Tibial artery (tissue), 4 donors: ENCODE measurements at regions not wholly inside any gene's neighbourhood (a gene's known extent, or its start where the extent isn't known, plus 50 kb on each side); places are given as distances from the start of the nearest gene placed in this dataset.

Experiments
- DNase-seq, 2 donors: peaks; one replicate each; pipeline ENCODE4 v3.0.0-alpha.2; 2019
- H3K27ac ChIP-seq, 2 donors: fragments of 200-600 bp; sonication (generic) in 1 of 2; 1 replicate in 1 of 2; 2 replicates in 1 of 2; pipeline ENCODE4 v1.5.1; 2018 to 2019; ENCODE audit warnings: mild to moderate bottlenecking in 1 of 2
- H3K27me3 ChIP-seq, 2 donors: fragments of 200-600 bp; sonication (generic) in 1 of 2; one replicate each; pipeline versions ENCODE4 v1.5.1 to v1.6.0; 2016 to 2019
- H3K36me3 ChIP-seq, 3 donors: fragments of 200-600 bp; sonication (generic) in 2 of 3; one replicate each; pipeline ENCODE4 v1.5.1; 2016 to 2019; ENCODE audit warnings: mild to moderate bottlenecking in 2 of 3
- H3K4me1 ChIP-seq, 4 donors: fragments of 200-600 bp; sonication (generic) in 2 of 4; 1 replicate in 3 of 4; 2 replicates in 1 of 4; pipeline ENCODE4 v1.5.1; 2016 to 2019
- H3K4me3 ChIP-seq, 2 donors: fragments of 200-600 bp; sonication (generic) in 1 of 2; 1 replicate in 1 of 2; 2 replicates in 1 of 2; pipeline ENCODE4 v1.5.1; 2018 to 2019; ENCODE audit warnings: mild to moderate bottlenecking in 2 of 2
- H3K9me3 ChIP-seq, 3 donors: fragments of 200-600 bp; sonication (generic) in 1 of 3; one replicate each; pipeline ENCODE4 v1.5.1; 2016 to 2019
- intact Hi-C: fragments of 100-400 bp; cut with DNase I; formaldehyde crosslinking; loops from one replicate; pipeline ENCODE4 v1.15.0; 2023; ENCODE audit warnings: low total_unique reads
- TF ChIP-seq, protein P1 (sequence below), 2 experiments: fragments of 200-600 bp in 1 of 2; fragments of 450-650 bp in 1 of 2; IDR thresholded peaks; one replicate each; pipeline ENCODE4 v1.5.1; 2017 to 2019; ENCODE audit warnings: antibody characterized with exemption in 2 of 2, mild to moderate bottlenecking in 1 of 2, moderate library complexity in 1 of 2

DNA sequence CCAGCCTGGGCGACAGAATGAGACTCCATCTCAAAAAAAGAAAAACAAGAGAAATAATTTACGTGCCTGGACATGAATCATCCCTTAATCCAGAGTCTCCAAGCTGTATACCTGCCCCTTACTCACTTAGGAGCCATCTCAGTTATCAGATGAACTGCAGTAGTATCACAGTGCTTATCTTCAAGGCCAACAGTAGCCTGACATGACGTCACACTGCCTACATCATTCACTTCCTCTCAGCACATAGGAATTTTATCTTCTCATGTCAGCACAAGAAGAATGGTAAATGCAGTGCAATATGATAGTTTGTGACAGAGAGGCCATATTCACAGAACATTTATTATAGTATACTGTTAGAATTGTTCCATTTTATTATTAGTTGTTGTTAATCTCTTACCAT is 216.6 kb downstream of the SS18 start:
- H3K9me3 ChIP-seq: peaks cover 0 to 6% (median 0%) of the 10 kb centered on the region in 3 donors
- TF ChIP-seq, protein P1, sequence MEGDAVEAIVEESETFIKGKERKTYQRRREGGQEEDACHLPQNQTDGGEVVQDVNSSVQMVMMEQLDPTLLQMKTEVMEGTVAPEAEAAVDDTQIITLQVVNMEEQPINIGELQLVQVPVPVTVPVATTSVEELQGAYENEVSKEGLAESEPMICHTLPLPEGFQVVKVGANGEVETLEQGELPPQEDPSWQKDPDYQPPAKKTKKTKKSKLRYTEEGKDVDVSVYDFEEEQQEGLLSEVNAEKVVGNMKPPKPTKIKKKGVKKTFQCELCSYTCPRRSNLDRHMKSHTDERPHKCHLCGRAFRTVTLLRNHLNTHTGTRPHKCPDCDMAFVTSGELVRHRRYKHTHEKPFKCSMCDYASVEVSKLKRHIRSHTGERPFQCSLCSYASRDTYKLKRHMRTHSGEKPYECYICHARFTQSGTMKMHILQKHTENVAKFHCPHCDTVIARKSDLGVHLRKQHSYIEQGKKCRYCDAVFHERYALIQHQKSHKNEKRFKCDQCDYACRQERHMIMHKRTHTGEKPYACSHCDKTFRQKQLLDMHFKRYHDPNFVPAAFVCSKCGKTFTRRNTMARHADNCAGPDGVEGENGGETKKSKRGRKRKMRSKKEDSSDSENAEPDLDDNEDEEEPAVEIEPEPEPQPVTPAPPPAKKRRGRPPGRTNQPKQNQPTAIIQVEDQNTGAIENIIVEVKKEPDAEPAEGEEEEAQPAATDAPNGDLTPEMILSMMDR (IDR thresholded peaks at IDR 0.05): no peak
- H3K4me3 ChIP-seq: no peak overlapping the region
- no peaks in the 10 kb centered on the region for H3K36me3 ChIP-seq
- no peak for DNase-seq
- no peaks in the 10 kb centered on the region for H3K27me3 ChIP-seq
- intact Hi-C loops: no loop called here
- no peak overlapping the region for H3K27ac ChIP-seq
- no peaks in the 10 kb centered on the region for H3K4me1 ChIP-seq

DNA sequence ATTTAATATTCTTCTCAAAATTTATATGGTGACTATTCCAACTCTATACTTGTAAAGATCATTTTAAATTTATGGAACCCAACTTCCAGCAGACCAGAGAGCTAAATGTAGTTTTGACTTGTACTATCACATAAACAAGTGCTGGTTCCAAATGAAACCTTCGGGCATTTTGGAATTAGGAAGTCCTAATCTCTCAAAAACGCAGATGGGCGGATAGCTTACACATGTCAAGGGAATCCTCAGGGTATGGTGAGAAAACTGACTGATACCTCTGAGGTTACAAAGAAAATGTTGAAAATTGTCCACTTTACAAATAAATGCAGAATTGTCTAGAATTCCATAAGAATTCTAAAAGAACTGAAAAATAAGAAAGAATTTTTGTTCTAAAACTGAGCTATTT is 224.1 kb downstream of the SS18 start:
- Histone ChIP-seq H3K4me1 (no peaks in the 10 kb centered on the region), H3K36me3 (no peaks in the 10 kb centered on the region), H3K27me3 (no peaks in the 10 kb centered on the region), H3K4me3 (no peak overlapping the region), H3K9me3 (no peaks in the 10 kb centered on the region), H3K27ac (no peak overlapping the region)
- TF ChIP-seq, protein P1 (IDR thresholded peaks at IDR 0.05): no peak
- DNase-seq: no peak
- intact Hi-C loops: no loop called here

DNA sequence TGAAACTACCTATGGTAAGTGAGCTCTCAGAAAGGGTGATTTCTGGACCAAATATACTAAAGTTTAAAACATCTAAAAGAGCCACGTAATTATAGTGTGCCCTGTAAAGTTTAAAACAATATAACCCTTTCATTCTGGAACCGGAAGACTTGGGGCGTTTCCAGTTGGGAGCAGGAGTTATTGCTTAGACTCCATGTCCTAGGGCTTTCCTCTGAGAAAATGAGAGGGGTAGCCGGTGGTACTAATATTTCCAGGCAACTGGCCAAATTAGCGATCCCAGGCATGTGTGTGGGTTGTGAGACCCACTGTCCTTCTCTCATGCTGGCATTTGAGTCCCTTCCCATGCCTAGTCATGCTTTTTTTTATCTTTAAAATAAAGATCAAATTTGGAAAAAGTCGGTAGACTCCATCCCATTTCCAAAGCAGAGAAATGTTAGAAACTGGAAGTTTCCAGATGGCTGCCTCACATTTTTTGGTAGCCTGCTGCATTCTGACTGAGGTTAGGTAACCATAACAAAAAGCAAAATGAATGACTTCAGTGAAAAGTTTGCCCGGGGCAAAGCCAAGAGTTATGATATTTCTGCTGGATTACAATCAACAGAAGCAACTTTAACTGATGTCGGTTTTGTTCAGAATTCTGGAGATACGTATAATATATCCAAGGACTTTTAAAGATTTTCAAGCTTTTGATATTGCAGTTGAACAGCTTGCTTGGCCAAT is 227.4 kb downstream of the SS18 start:
- Histone ChIP-seq H3K27ac (no peak overlapping the region), H3K36me3 (no peaks in the 10 kb centered on the region), H3K9me3 (no peaks in the 10 kb centered on the region), H3K4me1 (no peaks in the 10 kb centered on the region), H3K27me3 (no peaks in the 10 kb centered on the region), H3K4me3 (no peak overlapping the region)
- no peak for DNase-seq
- TF ChIP-seq, protein P1 (IDR thresholded peaks at IDR 0.05): no peak
- intact Hi-C loops: no loop called here

GRCh38 chr18:25853691-25854433 is 236.6 kb downstream of the SS18 start:
- H3K27me3 ChIP-seq: no peaks in the 10 kb centered on the region
- intact Hi-C loops: no loop called here
- TF ChIP-seq, protein P1 (IDR thresholded peaks at IDR 0.05): no peak
- H3K27ac ChIP-seq: no peak overlapping the region
- no peaks in the 10 kb centered on the region for H3K9me3 ChIP-seq
- H3K36me3 ChIP-seq: no peaks in the 10 kb centered on the region
- no peaks in the 10 kb centered on the region for H3K4me1 ChIP-seq
- DNase-seq: no peak
- no peak overlapping the region for H3K4me3 ChIP-seq

DNA sequence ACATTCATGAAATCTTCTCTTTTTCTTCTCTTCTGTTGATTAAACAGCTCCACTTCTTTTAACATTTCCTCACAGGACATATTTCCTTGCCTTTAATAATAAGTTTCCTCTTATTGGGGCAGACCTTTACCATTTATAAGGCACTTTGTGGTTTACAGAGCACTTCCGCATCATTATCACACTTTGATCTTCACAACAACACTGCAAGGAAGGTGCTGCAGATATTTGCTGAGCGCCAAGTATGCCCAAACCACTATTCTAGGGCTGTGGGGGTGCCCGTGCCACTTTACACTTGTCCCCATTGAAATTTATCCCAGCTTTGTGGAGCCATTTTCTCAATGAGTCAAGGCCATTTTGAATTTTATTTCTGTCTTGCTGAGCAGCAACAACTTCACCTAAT is 246.6 kb downstream of the SS18 start:
- intact Hi-C loops: no loop called here
- no peaks in the 10 kb centered on the region for H3K36me3 ChIP-seq
- H3K4me3 ChIP-seq: no peak overlapping the region
- H3K27me3 ChIP-seq: no peaks in the 10 kb centered on the region
- H3K4me1 ChIP-seq: no peaks in the 10 kb centered on the region
- DNase-seq: no peak
- H3K9me3 ChIP-seq: no peaks in the 10 kb centered on the region
- TF ChIP-seq, protein P1 (IDR thresholded peaks at IDR 0.05): no peak
- H3K27ac ChIP-seq: no peak overlapping the region
